ENCODE measurements at regions not wholly inside any gene's neighbourhood (a gene's known extent, or its start where the extent isn't known, plus 50 kb on each side); places are given as distances from the start of the nearest gene placed in this dataset.

DNA sequence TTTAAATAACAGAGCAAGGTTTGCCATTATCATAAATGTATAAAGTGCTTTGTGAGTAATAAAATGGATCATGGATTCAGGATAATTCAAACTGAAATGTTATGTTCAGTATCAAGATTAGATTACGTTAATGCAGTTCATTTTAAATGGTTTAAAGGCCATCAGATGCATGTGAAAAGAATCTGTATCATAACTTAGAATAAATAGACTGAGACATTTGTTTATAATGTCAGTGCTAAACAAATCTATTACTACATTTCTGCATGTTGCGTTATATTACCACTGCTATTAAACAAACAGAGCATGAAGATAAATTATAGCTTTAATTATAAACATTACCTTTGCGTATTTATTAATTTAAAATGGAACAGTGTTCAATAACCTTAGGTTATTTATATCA is 160.2 kb downstream of the TOX3 start:
- no peaks in the 10 kb centered on the region for H4K20me1 ChIP-seq (ENCODE audit: insufficient read depth, low read length, poor library complexity, severe bottlenecking)
- no peak overlapping the region for H3K9ac ChIP-seq (ENCODE audit: low read depth, low read length, poor library complexity, severe bottlenecking)
- H3K9me2 ChIP-seq (replicated peaks; ENCODE audit: low read depth, low read length): no peaks in the 10 kb centered on the region
- H2AFZ ChIP-seq (ENCODE audit: low read length): no peak overlapping the region
- H3K9me3 ChIP-seq (ENCODE audit: insufficient read depth, low read depth, low read length): no peaks in the 10 kb centered on the region
- H3K4me3 ChIP-seq (ENCODE audit: low read length, poor library complexity, severe bottlenecking): no peak overlapping the region
- H3K36me3 ChIP-seq (ENCODE audit: insufficient read depth, low read length): no peaks in the 10 kb centered on the region
- no peaks in the 10 kb centered on the region for H3K27me3 ChIP-seq (ENCODE audit: insufficient read depth, low read length, poor library complexity, severe bottlenecking)
- no peaks in the 10 kb centered on the region for H3K4me1 ChIP-seq (ENCODE audit: insufficient read depth, low read length, poor library complexity, severe bottlenecking)
- no peaks in the 10 kb centered on the region for H3F3A ChIP-seq (ENCODE audit: low read depth)
- no peaks in the 10 kb centered on the region for H3K79me2 ChIP-seq (ENCODE audit: insufficient read depth, low read length)
- H3K4me2 ChIP-seq (ENCODE audit: low read depth, low read length, poor library complexity, severe bottlenecking): no peak overlapping the region
- TF ChIP-seq EZH2phosphoT487 (IDR thresholded peaks at IDR 0.05; ENCODE audit: borderline replicate concordance) (no peak), CTCF (conservative IDR thresholded peaks at IDR 0.05; ENCODE audit: low read length) (no peak)

DNA sequence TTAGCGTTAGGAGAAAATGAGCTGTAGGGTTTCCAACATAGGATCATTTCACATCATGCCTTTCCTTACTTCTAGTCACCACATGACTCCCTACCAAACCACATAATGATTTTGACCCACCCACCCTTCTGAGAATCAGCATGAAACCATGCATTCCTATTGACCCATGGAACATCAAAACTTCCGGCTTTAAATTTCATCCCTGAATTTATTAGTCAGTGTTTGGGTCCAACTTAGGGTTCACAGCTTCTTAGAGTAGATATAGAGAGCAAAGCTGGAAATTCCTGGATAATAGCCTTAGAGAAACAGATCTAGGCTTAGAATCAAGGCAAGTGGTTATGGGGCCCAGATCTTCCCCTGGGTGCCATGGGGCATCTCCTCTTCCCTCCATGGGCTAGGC is 162.6 kb downstream of the TOX3 start:
- H3K9me2 ChIP-seq (replicated peaks; ENCODE audit: low read depth, low read length): no peaks in the 10 kb centered on the region
- H3K27me3 ChIP-seq (ENCODE audit: insufficient read depth, low read length, poor library complexity, severe bottlenecking): no peaks in the 10 kb centered on the region
- H3K9ac ChIP-seq (ENCODE audit: low read depth, low read length, poor library complexity, severe bottlenecking): no peak overlapping the region
- H4K20me1 ChIP-seq (ENCODE audit: insufficient read depth, low read length, poor library complexity, severe bottlenecking): no peaks in the 10 kb centered on the region
- no peak overlapping the region for H3K4me2 ChIP-seq (ENCODE audit: low read depth, low read length, poor library complexity, severe bottlenecking)
- H3K79me2 ChIP-seq (ENCODE audit: insufficient read depth, low read length): no peaks in the 10 kb centered on the region
- no peaks in the 10 kb centered on the region for H3K4me1 ChIP-seq (ENCODE audit: insufficient read depth, low read length, poor library complexity, severe bottlenecking)
- TF ChIP-seq EZH2phosphoT487 (IDR thresholded peaks at IDR 0.05; ENCODE audit: borderline replicate concordance) (no peak), CTCF (conservative IDR thresholded peaks at IDR 0.05; ENCODE audit: low read length) (no peak)
- H3F3A ChIP-seq (ENCODE audit: low read depth): no peaks in the 10 kb centered on the region
- H3K36me3 ChIP-seq (ENCODE audit: insufficient read depth, low read length): no peaks in the 10 kb centered on the region
- no peak overlapping the region for H3K4me3 ChIP-seq (ENCODE audit: low read length, poor library complexity, severe bottlenecking)
- H3K9me3 ChIP-seq (ENCODE audit: insufficient read depth, low read depth, low read length): no peaks in the 10 kb centered on the region
- H2AFZ ChIP-seq (ENCODE audit: low read length): no peak overlapping the region

DNA sequence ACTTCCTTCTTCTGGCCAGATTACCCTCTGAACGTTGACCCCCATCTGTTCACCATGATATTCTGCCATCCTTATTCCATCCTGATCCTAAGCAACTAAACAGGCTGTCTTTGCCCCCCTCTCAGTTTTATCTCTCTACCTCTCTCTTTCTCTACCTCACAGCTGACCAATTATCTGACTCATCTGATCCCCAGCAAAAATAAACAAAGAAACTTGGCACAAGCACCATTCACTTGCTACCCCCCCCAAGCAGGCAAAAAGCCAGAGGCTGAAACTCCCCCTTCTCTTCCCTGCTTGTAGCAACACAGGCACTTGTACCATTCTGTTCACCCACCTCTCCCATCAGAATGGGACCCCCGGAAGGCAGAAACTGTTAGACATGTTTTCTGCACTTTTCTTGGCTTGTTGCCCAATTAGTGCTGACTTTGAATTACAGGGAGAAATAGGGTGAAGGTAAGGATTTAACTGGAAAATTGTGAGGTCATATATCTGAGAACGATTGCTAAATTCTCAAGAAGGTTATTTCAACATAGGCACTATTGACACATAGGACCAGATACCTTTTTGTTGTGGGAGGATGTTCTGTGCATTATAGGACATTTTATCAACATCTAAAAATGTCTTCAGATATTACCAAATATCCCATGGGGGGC is 163.2 kb downstream of the TOX3 start:
- no peaks in the 10 kb centered on the region for H4K20me1 ChIP-seq (ENCODE audit: insufficient read depth, low read length, poor library complexity, severe bottlenecking)
- H3K27me3 ChIP-seq (ENCODE audit: insufficient read depth, low read length, poor library complexity, severe bottlenecking): no peaks in the 10 kb centered on the region
- no peaks in the 10 kb centered on the region for H3K9me2 ChIP-seq (replicated peaks; ENCODE audit: low read depth, low read length)
- TF ChIP-seq CTCF (conservative IDR thresholded peaks at IDR 0.05; ENCODE audit: low read length) (no peak), EZH2phosphoT487 (IDR thresholded peaks at IDR 0.05; ENCODE audit: borderline replicate concordance) (no peak)
- no peak overlapping the region for H3K9ac ChIP-seq (ENCODE audit: low read depth, low read length, poor library complexity, severe bottlenecking)
- H3K9me3 ChIP-seq (ENCODE audit: insufficient read depth, low read depth, low read length): no peaks in the 10 kb centered on the region
- H3K4me2 ChIP-seq (ENCODE audit: low read depth, low read length, poor library complexity, severe bottlenecking): no peak overlapping the region
- no peaks in the 10 kb centered on the region for H3K36me3 ChIP-seq (ENCODE audit: insufficient read depth, low read length)
- H3F3A ChIP-seq (ENCODE audit: low read depth): no peaks in the 10 kb centered on the region
- no peak overlapping the region for H3K4me3 ChIP-seq (ENCODE audit: low read length, poor library complexity, severe bottlenecking)
- H2AFZ ChIP-seq (ENCODE audit: low read length): no peak overlapping the region
- H3K79me2 ChIP-seq (ENCODE audit: insufficient read depth, low read length): no peaks in the 10 kb centered on the region
- H3K4me1 ChIP-seq (ENCODE audit: insufficient read depth, low read length, poor library complexity, severe bottlenecking): no peaks in the 10 kb centered on the region
